ENCODE measurements at regions not wholly inside any gene's neighbourhood (a gene's known extent, or its start where the extent isn't known, plus 50 kb on each side); places are given as distances from the start of the nearest gene placed in this dataset.
"Not testable (repeated sequence)": the region's sequence is repeated elsewhere in the genome, so short reads cannot be mapped to it uniquely, and the experiment has no call there.

- no peak for DNase-seq
Observed at GRCh38 chr5:121009058-121009457, 545.0 kb downstream of the PRR16 start.

DNA sequence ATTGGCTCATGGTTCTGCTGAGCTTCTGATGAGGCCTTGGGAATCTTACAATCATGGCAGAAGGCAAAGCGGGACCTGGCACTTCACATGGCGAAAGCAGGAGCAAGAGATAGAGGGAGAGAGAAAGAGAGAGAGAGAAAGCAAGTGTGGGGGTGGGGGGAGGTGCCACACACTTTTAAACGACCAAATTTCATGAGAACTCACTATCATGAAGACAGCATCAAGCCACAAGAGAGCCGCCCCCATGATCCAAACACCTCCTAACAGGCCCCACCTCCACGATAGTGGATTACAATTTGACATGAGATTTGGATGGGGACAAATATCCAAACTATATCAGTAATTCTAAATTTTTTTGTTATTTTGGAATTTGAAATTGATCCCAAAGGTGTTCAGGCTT, 553.9 kb downstream of the PRR16 start:
- no peak for DNase-seq

DNA sequence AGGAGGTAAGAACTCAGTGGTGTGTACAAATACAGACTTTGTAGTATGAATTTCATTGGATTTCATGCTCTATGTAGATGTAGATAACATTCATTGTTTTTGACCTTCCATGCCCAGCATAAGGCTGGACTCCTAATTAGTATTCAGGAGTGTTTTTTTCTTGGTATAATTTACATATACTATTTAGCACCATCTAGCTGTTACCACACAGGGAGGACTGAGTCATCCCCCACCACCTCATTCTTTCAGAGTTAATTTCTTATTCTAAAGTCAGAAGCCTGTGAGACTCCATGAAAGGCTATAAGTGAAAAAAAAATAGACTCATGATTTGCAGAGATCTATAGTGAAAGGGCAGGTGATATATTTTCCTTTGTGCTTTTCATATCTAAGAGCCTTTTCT, 555.0 kb downstream of the PRR16 start:
- no peak for DNase-seq

DNA sequence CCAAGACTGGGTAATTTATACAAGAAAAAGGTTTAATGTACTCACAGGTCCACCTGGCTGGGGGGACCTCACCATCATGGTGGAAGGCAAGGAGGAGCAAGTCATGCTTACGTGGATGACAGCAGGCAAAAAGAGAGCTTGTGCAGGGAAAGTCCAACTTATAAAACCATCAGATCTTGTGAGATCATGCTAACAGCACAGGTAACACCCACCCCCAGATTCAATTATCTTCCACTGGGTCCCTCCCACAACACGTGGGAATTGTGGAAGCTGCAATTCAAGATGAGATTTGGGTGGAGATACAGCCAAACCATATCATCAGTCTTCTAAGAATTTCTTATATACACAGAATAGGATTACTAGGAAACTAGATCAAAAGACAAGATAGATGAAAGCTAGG, 555.6 kb downstream of the PRR16 start:
- DNase-seq, result no peak

DNA sequence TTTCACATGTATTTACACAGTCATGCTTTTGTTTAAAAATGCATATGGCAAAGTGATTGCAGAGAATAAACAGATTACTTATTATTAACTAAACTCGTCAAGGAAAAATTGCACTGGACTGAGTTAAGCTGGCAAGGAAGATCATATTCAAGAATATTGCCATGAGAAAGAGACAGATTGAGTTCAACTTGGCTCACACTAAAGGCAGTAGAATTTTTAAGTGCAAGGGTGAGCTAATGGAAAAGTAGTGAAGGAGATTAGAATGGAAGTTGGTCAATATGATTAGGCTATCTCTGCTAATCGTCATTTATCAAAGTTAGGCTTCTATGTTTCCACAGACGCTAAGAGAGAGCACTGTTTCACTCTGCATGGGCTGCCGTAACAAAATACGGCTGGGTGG, 557.6 kb downstream of the PRR16 start:
- DNase-seq, result no peak

- no peak for DNase-seq
Observed at GRCh38 chr5:121024416-121025311, 560.6 kb downstream of the PRR16 start.

GRCh38 chr5:121025671-121026070, 561.6 kb downstream of the PRR16 start:
- DNase-seq, result no peak

DNA sequence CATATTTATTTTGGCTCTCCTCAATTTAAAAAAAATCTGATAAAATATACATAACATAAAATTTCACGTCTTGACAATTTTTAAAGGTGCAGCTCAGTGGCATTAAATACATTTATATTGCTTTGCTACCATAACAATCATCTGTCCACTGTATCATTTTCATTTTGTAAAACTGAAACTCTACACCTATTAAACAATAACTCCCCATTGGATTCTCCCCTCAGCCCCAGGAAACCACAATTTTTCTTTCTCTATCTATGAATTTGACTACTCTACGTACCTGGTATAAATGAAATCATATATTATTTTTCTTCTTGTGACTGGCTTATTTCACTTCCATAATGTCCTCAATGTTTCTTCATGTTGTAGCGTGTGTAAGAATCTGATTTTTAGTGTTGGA, 563.5 kb downstream of the PRR16 start:
- no peak for DNase-seq

- no peak for DNase-seq
Observed at GRCh38 chr5:121029536-121030245, 565.6 kb downstream of the PRR16 start.

DNA sequence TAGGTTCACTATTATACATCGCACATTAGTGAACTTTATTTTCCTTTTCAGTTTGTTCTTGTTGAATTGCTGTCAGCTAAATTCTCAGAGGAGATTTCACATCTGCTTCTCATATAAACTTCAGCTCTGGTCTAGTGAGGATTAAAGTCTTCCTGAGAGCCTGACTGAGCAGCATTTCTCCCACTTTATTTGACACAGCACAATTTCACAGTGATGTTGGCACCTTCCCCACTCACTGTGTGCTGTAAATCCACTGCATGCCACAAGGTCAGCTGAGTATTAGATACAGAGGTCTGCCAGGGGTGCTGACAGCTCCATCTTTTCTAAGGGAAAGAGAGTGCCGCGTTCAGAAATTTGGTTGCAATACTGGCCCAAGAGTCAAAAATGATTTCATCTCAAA, 567.4 kb downstream of the PRR16 start:
- no peak for DNase-seq

DNA sequence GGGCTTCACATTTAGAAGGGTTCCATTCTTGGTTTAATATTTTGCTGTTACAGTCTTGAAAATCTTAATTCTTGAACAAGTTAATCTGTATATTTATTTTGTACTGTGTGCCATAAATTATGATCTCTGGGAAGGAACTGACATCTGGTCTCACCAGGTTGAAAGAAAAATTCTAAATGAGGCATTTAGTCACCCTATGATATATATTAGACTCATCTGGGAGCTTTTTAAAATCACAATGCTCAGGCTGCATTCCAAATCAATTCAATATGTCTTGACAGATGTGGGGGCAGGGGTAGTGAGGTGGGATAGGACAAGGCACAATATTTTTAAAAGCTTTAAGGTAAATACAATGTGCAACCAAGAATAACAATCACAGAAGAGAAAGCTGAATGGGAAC, 569.2 kb downstream of the PRR16 start:
- no peak for DNase-seq

DNA sequence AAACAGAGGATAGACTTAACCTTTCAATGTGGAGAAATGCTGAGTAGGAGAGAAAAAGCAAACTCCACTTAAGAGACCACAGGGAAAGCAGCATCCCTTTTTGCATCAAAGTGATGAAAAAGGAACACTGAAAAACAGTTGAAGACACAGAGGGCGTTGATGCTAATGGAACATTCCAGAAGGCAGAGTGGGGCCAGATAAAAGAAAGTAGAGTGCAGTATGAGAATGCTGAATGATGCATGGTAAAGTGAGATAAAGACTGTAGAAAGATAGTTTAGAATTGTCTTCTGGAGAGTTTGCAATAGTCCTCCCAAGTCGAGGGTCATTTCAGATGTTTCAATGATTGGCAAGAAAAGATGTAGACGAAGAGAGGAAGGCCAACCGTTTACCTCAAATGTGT, 574.3 kb downstream of the PRR16 start:
- no peak for DNase-seq

GRCh38 chr5:121049971-121050370, 585.9 kb downstream of the PRR16 start:
- no peak for DNase-seq

GRCh38 chr5:121053055-121053985, 589.2 kb downstream of the PRR16 start:
- no peak for DNase-seq

DNA sequence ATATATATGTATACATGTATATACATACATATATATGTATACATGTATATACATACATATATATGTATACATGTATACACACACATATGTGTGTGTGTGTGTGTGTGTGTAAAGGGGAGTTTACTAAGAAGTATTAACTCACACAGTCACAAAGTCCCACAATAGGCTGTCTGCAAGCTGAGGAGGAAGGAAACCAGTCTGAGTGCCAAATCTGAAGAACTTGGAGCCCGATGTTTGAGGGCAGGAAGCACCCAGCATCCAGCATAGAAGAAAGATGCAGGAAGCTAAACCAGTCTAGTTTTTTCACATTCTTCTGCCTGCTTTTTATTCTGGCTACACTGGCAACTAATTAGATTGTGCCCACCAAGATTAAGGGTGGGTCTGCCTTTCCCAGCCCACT, 591.5 kb downstream of the PRR16 start:
- DNase-seq, result no peak

- DNase-seq, result not testable (repeated sequence)
Observed at GRCh38 chr5:121064241-121064640, 600.1 kb downstream of the PRR16 start.

DNA sequence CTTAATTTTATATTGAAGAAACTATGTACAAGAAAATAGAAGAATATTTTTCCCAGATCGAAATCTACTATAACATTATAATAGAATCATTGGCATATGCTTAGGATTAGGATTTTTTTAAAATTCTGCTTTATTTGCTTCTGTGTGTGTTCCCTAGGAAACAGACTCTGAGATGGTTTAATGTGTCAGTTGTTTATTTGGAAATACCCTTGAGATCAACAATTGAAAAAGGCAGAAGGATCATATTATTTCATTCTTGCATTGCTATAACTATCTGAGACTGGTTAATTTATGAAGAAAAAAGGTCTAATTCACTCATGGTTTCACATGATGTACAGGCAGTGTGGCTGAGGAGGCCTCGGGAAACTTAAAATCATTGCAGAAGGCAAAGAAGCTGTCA, 622.6 kb downstream of the PRR16 start:
- DNase-seq, result no peak

DNA sequence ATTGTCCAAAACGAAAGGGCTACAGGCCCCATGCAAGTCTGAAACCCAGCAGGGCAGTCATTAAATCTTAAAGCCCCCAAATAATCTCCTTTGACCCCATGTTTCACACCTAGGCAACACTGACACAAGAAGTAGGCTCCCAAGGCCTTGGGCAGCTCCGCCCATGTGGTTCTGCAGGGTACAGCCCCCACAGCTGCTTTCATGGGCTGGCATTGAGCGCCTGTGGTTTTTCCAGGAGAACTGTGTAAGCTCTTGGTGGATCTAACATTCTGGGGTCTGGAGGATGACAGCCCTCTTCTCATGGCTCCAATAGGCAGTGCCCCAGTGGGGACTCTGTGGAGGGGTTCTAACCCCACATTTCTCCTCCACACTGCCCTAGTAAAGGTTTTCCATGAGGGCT, 623.5 kb downstream of the PRR16 start:
- no peak for DNase-seq

- DNase-seq, result no peak
Observed at GRCh38 chr5:121088341-121088740, 624.2 kb downstream of the PRR16 start.

DNA sequence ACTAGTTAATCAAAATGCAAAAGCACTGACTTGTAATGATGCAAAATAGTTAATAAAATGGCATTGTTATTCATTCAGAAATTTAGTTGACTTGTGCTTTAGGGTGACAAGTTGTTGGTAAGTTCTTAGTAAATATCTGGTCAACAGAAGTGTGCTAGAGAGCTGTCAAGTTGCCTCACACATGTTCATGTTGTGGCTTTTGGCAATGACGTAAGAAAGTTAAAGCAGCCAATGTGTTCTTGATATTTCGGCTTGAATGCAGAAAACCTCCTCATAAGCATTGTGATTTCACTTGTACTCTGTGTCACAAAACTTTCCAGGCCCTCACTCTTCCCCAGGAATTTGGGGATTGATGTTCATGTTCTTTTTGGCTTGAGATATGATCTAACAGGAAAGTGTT, 626.7 kb downstream of the PRR16 start:
- no peak for DNase-seq

GRCh38 chr5:121100931-121101330, 636.8 kb downstream of the PRR16 start:
- DNase-seq, result no peak

DNA sequence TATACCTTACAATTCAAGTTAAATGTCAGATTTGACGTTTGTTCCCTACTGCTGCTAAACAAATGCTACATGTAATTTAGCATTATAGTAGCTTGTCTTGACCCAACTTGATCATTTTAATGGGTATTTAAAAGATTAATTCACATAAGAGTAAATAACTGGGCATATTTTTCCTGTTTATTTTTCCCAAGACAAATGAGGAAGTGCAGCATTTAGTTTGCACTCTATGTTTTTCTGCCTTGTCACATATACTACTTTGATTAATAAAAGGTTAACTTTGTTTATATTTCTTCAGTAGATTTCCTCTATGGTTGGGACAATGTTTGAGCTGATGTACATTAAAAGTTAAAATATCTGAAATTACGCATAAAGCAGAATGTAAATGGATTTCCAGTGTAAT, 641.8 kb downstream of the PRR16 start:
- DNase-seq, result no peak

All from NCI-H2081 (cell line).